NCI-H460 (cell line): ENCODE measurements at regions not wholly inside any gene's neighbourhood (a gene's known extent, or its start where the extent isn't known, plus 50 kb on each side); places are given as distances from the start of the nearest gene placed in this dataset.

Experiments used
- DNase-seq: peaks from one replicate; pipeline ENCODE4 v3.0.0-alpha.2; 2016; ENCODE audit warnings: low read depth; ENCODE audit errors: extremely low read depth

GRCh38 chr4:181427076-181427475 lies 816.1 kb upstream of the TENM3 start:
- DNase-seq: no peak

DNA sequence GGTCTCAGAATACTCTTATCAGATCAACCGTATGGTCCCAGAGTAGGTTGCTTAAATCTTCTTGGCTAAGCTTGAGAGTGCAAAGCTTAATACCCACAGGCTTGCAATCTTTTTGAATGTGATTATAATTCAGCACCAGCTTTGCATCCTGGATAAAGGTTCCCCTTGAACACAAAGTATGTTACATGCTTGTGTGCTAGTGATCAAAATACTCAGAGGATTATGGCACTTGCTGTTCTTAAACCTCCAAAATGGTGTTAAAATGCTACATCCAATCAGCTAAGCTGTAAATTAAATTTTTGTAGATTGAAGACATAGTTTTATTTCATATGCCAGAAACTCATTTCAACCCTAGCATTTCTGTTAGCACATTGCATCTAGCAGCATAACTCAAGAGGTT lies 812.2 kb upstream of the TENM3 start:
- no peak for DNase-seq

GRCh38 chr4:181431661-181432060 lies 811.5 kb upstream of the TENM3 start:
- DNase-seq: no peak

GRCh38 chr4:181432335-181432734 lies 810.9 kb upstream of the TENM3 start:
- DNase-seq: no peak

- DNase-seq: no peak
Observed at GRCh38 chr4:181437895-181438294, 805.3 kb upstream of the TENM3 start.

GRCh38 chr4:181438641-181439040 lies 804.6 kb upstream of the TENM3 start:
- no peak for DNase-seq

- no peak for DNase-seq
Observed at GRCh38 chr4:181443021-181443420, 800.2 kb upstream of the TENM3 start.

GRCh38 chr4:181465826-181466225 lies 777.4 kb upstream of the TENM3 start:
- no peak for DNase-seq

GRCh38 chr4:181468451-181468850 lies 774.8 kb upstream of the TENM3 start:
- no peak for DNase-seq

GRCh38 chr4:181470306-181470705 lies 772.9 kb upstream of the TENM3 start:
- no peak for DNase-seq

- DNase-seq: no peak
Observed at GRCh38 chr4:181475359-181475758, 767.8 kb upstream of the TENM3 start.

DNA sequence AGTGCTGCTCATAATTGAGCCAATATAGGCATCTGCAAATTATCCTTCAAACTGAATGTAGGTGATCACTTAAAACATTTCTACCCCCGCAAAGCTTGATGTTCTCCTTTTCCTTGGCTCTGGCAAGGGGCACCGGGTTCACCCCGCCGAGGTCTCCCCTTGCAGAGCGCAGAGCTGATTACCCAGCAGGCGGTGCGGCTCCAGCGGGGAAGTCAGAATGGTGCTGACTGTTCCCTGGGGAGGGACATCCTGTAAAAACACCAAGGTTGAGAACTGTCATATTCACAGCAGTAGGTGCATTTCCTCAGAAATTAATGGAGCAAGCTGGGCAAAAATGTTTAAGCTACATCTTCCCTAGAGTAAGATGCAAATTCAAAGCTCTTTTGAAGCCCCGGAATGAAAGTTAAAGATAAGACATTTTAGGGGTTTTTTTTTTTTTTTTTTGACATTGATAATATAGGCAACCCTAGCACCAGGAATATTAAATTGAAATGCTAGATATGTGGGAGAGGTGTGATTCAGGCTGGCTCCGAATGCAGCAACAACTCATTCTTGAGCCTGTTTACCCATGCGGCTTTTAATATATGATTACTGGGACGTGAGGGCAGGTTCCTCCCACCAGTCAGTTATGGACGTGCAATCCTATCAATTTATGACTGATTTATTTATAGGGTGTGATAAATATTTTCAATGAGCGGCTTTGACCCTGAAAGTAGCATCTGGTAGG lies 767.3 kb upstream of the TENM3 start:
- DNase-seq: no peak

DNA sequence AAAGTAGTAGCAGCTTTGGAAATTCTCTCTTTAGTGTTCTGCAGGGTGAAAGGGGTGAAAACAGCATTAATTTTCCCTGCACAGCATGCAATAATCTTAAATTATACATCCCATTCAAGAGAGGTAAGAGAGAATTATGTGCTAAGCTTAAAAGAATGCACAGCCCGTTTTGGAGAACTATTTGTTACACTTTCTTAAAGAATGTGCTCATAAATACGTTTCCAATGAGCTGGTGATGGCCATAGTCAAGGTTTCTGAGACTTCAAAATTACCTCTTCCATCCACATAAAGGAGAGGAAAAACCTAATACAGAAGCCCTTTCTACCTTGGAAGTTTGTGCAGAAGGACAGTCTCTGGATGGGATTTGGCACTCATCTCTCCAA lies 766.7 kb upstream of the TENM3 start:
- DNase-seq: no peak

GRCh38 chr4:181477591-181477990 lies 765.6 kb upstream of the TENM3 start:
- DNase-seq: no peak

DNA sequence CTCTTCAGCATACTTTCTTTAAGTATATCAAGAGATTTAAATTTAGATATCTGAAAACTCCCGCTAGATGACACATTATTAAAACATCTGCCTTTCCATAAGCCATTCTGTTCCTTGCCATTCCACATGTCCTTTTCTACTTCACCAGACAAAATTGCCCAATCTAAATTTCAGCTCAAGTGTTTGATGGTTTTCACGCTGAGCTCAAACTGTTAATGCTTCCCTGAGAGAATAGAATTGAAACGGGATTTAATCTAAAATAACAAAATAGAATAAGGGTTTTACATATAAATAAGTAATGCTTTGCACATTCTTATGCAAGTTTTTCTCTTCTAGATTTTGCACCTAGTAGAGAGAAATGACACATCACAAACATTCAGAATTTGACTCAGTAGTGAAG lies 764.5 kb upstream of the TENM3 start:
- DNase-seq: no peak

GRCh38 chr4:181479141-181479540 lies 764.1 kb upstream of the TENM3 start:
- no peak for DNase-seq

DNA sequence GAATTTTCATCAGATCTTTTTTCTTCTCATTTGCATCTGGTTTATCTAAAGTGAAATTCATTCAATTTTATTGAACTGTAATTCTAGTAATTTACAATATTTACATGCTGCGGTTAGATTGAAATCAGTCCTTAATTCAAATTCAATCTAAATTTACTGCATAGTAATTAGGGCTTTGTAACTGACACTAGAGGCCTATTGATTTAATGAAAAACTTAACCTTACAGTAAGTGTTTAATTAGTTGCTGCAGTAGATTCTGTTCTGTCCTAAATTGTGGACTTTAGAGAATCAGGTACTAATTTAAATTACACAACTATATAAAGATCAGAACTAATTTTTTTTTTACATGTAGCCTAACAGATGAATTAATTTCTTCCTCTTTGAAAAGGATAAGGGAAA lies 758.8 kb upstream of the TENM3 start:
- DNase-seq: no peak

DNA sequence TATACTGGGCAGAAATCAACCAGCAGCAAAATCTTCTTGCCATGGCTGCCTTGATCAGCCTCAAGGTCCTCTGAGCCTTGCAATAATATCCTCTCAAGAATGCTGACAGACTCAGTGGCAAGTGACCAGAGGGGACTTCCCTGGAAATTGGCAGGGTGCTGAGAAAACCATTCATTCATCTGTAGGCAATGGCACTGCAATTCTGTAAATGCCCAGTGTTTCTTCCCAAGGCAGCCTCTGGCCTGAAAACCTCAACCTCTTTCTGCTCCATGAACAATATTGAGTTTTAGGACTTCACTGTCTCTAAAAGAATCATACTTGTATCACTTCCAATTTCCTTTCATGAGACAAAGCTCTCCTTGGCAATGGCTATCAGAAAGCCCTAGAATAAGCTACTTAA lies 754.3 kb upstream of the TENM3 start:
- DNase-seq: no peak

DNA sequence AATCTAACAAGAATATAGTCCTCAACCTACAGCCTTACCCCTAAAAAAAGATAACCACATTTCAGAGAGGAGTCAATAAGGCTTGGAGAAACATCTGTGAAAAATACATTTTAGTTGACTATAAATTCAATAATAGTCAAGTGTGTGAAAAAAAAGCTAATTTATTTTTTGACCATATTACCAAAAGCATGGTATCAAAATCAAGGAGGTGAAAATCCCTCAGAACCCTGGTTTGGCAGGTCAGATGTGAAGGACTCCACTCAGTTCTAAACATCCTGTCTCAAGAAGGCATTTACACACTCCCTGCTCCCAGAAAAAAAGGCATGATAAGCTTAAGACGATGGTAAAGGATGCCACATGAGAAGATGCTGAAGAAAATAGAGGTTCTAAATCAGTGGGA lies 745.1 kb upstream of the TENM3 start:
- no peak for DNase-seq

GRCh38 chr4:181502611-181503010 lies 740.6 kb upstream of the TENM3 start:
- no peak for DNase-seq

DNA sequence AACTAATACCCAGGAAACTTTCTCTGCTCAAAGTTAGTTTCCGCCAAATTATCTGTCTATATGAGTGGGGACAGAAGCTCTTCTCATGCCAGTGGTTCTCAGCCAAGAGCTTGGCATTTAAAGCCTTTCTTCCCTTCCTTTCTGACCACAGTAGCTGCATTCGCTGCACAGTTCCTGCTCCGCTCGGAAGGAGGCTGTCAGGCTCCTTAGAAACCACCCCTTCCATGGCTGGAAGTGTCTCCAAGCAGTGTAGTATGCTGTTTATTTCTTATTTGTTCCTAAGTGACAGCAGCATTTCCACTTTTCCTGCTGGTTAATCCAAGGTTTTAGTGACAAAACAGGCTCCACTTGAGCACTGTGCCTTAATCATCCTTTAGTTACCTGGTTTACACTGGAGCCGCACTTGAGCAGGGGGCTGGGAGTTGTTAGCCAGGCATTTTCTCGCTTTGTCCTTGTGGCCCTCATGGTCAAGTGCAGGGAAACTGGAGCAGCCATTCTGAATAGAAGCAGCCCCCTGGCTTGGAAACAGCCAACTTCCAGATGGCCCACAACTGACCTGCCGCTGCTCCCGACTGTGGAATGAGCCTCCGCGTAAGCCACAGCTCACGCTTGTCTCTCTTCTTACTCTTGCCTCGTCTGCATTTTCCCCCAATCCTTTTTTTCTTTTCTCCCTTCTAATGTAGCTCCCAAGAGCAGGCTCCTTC lies 739.4 kb upstream of the TENM3 start:
- no peak for DNase-seq

GRCh38 chr4:181504924-181505323 lies 738.3 kb upstream of the TENM3 start:
- DNase-seq: no peak
